WTC11 (cell line): ENCODE measurements at regions not wholly inside any gene's neighbourhood (a gene's known extent, or its start where the extent isn't known, plus 50 kb on each side); places are given as distances from the start of the nearest gene placed in this dataset.

Experiments
- ATAC-seq: fragments of 200-7000 bp; cut with Tn5 transposase; 2 replicates; pipeline ENCODE4 v1.10.0; 2021; ENCODE audit warnings: mild to moderate bottlenecking, moderate library complexity
- CTCF ChIA-PET: fragments of 300-600 bp; sonication (Branson Sonifier 250); formaldehyde crosslinking; loops from one replicate; lab custom pipeline; 2021; ENCODE audit warnings: antibody characterized with exemption; lab: Charles Lee
- POLR2A ChIA-PET: fragments of 350-600 bp; sonication (Branson Sonifier 250); formaldehyde crosslinking; loops from one replicate; lab custom pipeline; 2021; ENCODE audit warnings: antibody characterized with exemption; lab: Charles Lee
- DNase-seq: peaks from one replicate; pipeline ENCODE4 v3.0.0; 2021; ENCODE audit warnings: low spot score
- H3K27ac Mint-ChIP-seq: 2 replicates; pipeline ENCODE4 v1.8.0; 2021; ENCODE audit warnings: mixed read lengths
- H3K27me3 Mint-ChIP-seq: 2 replicates; pipeline ENCODE4 v1.8.0; 2021; ENCODE audit warnings: low read depth, mild to moderate bottlenecking, moderate library complexity, mixed read lengths
- H3K36me3 Mint-ChIP-seq: 2 replicates; pipeline ENCODE4 v1.8.0; 2021; ENCODE audit warnings: mixed read lengths
- H3K4me1 Mint-ChIP-seq: 2 replicates; pipeline ENCODE4 v1.8.0; 2022; ENCODE audit warnings: mixed read lengths
- H3K4me3 Mint-ChIP-seq: 2 replicates; pipeline ENCODE4 v1.8.0; 2021; ENCODE audit warnings: mild to moderate bottlenecking, moderate library complexity, mixed read lengths
- H3K9me3 Mint-ChIP-seq: 2 replicates; pipeline ENCODE4 v1.8.0; 2021; ENCODE audit warnings: mixed read lengths
- ATF1 ChIP-seq: sonication (generic); formaldehyde crosslinking; IDR thresholded peaks from 2 replicates; pipeline ENCODE4 v1.8.1; 2023; ENCODE audit warnings: mild to moderate bottlenecking, moderate library complexity, missing genetic modification reagents
- ETV6 ChIP-seq: sonication (generic); formaldehyde crosslinking; IDR thresholded peaks from 2 replicates; pipeline ENCODE4 v1.8.1; 2022; ENCODE audit warnings: mild to moderate bottlenecking, missing genetic modification reagents
- FOXK1 ChIP-seq: sonication (generic); formaldehyde crosslinking; IDR thresholded peaks from 2 replicates; pipeline ENCODE4 v1.8.0; 2022; ENCODE audit warnings: mild to moderate bottlenecking, moderate library complexity, missing genetic modification reagents
- KAT7 ChIP-seq: sonication (generic); formaldehyde crosslinking; IDR thresholded peaks from 2 replicates; pipeline ENCODE4 v1.8.1; 2023; ENCODE audit warnings: missing genetic modification reagents, mild to moderate bottlenecking, borderline replicate concordance
- NFATC4 ChIP-seq: fragments of 250-450 bp; sonication (Bioruptor Pico); IDR thresholded peaks from 2 replicates; pipeline ENCODE4 v1.9.0; 2021; ENCODE audit warnings: mild to moderate bottlenecking
- NR3C1 ChIP-seq: sonication (generic); formaldehyde crosslinking; conservative IDR thresholded peaks from 2 replicates; pipeline ENCODE4 v1.8.1; 2023; ENCODE audit warnings: low read depth, mild to moderate bottlenecking, missing genetic modification reagents
- RORB ChIP-seq: fragments of 250-450 bp; sonication (Bioruptor Pico); IDR thresholded peaks from 2 replicates; pipeline ENCODE4 v1.9.0; 2021; ENCODE audit warnings: mild to moderate bottlenecking
- SMAD3 ChIP-seq: sonication (generic); formaldehyde crosslinking; IDR thresholded peaks from 2 replicates; pipeline ENCODE4 v1.8.0; 2022; ENCODE audit warnings: missing genetic modification reagents, mild to moderate bottlenecking, borderline replicate concordance
- SMAD4 ChIP-seq: sonication (generic); formaldehyde crosslinking; IDR thresholded peaks from 2 replicates; pipeline ENCODE4 v1.8.0; 2022; ENCODE audit warnings: mild to moderate bottlenecking, missing genetic modification reagents
- ZNF121 ChIP-seq: sonication (generic); formaldehyde crosslinking; IDR thresholded peaks from 2 replicates; pipeline ENCODE4 v1.8.0; 2023; ENCODE audit warnings: missing genetic modification reagents
- ZNF219 ChIP-seq: sonication (generic); formaldehyde crosslinking; IDR thresholded peaks from 2 replicates; pipeline ENCODE4 v1.8.0; 2023; ENCODE audit warnings: missing genetic modification reagents, mild to moderate bottlenecking, borderline replicate concordance
- ZNF317 ChIP-seq: sonication (generic); formaldehyde crosslinking; IDR thresholded peaks from 2 replicates; pipeline ENCODE4 v1.8.1; 2023; ENCODE audit warnings: low read depth, mild to moderate bottlenecking, moderate library complexity, missing genetic modification reagents, borderline replicate concordance
- TF ChIP-seq, protein P1 (sequence below): sonication (generic); formaldehyde crosslinking; IDR thresholded peaks from 2 replicates; pipeline ENCODE4 v1.8.1; 2022; ENCODE audit warnings: low read depth, mild to moderate bottlenecking, moderate library complexity, missing genetic modification reagents, borderline replicate concordance
- TF ChIP-seq, protein P2 (sequence below): sonication (generic); formaldehyde crosslinking; IDR thresholded peaks from 2 replicates; pipeline ENCODE4 v1.8.0; 2022; ENCODE audit warnings: mild to moderate bottlenecking, missing genetic modification reagents
- TF ChIP-seq, protein P3 (sequence below): sonication (generic); formaldehyde crosslinking; IDR thresholded peaks from 2 replicates; pipeline ENCODE4 v1.8.0; 2023; ENCODE audit warnings: missing genetic modification reagents, mild to moderate bottlenecking, borderline replicate concordance
- TF ChIP-seq, protein P4 (sequence below): fragments of 250-450 bp; sonication (Bioruptor Pico); IDR thresholded peaks from 2 replicates; pipeline ENCODE4 v1.9.0; 2021; ENCODE audit warnings: mild to moderate bottlenecking
- TF ChIP-seq, protein P5 (sequence below): fragments of 250-450 bp; sonication (Bioruptor Pico); IDR thresholded peaks from 2 replicates; pipeline ENCODE4 v1.9.0; 2021; ENCODE audit warnings: moderate library complexity, mild to moderate bottlenecking, inconsistent platforms, borderline replicate concordance
- TF ChIP-seq, protein P6 (sequence below): fragments of 200-600 bp; IDR thresholded peaks from 2 replicates; pipeline ENCODE4 v1.8.0; 2022; ENCODE audit warnings: antibody characterized with exemption

DNA sequence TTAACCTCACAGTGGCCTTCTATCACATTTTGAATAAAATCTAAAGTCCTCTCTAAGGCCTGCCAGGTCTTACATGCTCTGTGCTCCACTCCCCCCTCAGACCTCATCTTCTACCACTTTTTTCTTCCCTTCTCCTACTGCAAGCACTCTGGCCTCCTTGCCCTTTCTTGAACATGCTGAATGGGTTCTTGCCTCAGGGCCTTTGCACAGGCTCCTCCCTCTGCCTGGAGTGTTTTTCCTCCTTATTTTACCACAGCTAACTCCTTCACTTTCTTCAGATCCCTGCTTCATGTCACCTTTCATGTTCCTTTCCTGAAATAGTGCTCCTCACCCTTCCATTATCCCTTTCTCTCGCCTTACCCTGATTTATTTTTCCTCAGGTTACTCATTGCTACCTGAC is 97.9 kb upstream of the FOXP4 start (continued):
- no peak for TF ChIP-seq NFATC4 (CRISPR knock-in tag)
- TF ChIP-seq ZNF121 (CRISPR knock-in tag): no peak

DNA sequence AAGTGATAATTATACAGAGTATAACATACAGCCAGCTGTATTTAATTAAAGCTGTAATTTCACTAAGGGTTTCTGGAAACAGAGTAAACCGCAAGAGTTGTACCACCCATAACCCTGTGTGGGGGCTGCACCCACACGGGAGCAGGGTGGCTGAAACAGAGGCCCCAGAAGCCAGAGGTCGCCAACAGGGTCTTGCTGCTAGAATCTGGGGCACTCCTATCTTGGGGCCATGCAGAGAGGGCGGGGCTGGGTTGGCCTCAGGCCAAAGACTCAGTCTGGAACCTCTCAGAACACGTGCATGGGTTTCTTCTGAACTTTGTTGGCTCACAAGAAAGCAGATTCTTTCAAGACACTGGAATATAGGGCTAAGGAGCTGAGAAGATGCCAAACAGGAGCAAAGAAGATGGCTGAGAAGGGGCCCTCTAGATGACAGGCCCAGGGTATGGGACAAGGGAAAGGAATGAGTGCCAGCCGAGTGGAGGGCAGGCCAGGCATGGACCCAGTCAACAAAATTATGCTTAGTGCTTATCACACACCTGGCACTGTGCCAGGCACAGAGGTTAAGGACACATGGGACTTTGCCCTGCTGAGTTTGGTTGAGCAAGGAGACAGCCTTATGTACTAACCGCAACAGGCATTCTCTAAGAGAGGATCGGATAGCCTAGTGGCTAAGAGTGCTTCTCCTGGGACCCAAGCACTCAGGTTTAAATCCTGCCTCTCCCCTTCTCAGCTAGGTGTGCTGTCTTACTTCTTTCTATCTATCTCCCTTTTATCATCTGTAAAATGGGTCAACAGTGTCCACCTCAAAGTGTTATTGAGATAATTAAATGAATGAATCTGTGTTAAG is 96.6 kb upstream of the FOXP4 start:
- Mint-ChIP-seq H3K36me3 (no peaks in the 10 kb centered on the region), H3K27ac (no peak overlapping the region)
- CTCF ChIA-PET: interaction anchor here (0.6 to 2.7 kb wide), 3 partner anchors 13 to 36 kb away, joined by 5 to 14 read pairs (median 11); no protein-coding TSS in a partner anchor
- TF ChIP-seq ATF1 (CRISPR knock-in tag) (no peak), RORB (no peak), FOXK1 (no peak), ETV6 (no peak), KAT7 (CRISPR knock-in tag) (no peak), NR3C1 (CRISPR knock-in tag) (no peak), ZNF219 (CRISPR knock-in tag) (no peak), ZNF317 (no peak)
- TF ChIP-seq, protein P1, sequence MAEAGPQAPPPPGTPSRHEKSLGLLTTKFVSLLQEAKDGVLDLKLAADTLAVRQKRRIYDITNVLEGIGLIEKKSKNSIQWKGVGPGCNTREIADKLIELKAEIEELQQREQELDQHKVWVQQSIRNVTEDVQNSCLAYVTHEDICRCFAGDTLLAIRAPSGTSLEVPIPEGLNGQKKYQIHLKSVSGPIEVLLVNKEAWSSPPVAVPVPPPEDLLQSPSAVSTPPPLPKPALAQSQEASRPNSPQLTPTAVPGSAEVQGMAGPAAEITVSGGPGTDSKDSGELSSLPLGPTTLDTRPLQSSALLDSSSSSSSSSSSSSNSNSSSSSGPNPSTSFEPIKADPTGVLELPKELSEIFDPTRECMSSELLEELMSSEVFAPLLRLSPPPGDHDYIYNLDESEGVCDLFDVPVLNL (CRISPR knock-in tag): no peak
- TF ChIP-seq, protein P2, sequence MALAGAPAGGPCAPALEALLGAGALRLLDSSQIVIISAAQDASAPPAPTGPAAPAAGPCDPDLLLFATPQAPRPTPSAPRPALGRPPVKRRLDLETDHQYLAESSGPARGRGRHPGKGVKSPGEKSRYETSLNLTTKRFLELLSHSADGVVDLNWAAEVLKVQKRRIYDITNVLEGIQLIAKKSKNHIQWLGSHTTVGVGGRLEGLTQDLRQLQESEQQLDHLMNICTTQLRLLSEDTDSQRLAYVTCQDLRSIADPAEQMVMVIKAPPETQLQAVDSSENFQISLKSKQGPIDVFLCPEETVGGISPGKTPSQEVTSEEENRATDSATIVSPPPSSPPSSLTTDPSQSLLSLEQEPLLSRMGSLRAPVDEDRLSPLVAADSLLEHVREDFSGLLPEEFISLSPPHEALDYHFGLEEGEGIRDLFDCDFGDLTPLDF: no peak
- TF ChIP-seq, protein P3, sequence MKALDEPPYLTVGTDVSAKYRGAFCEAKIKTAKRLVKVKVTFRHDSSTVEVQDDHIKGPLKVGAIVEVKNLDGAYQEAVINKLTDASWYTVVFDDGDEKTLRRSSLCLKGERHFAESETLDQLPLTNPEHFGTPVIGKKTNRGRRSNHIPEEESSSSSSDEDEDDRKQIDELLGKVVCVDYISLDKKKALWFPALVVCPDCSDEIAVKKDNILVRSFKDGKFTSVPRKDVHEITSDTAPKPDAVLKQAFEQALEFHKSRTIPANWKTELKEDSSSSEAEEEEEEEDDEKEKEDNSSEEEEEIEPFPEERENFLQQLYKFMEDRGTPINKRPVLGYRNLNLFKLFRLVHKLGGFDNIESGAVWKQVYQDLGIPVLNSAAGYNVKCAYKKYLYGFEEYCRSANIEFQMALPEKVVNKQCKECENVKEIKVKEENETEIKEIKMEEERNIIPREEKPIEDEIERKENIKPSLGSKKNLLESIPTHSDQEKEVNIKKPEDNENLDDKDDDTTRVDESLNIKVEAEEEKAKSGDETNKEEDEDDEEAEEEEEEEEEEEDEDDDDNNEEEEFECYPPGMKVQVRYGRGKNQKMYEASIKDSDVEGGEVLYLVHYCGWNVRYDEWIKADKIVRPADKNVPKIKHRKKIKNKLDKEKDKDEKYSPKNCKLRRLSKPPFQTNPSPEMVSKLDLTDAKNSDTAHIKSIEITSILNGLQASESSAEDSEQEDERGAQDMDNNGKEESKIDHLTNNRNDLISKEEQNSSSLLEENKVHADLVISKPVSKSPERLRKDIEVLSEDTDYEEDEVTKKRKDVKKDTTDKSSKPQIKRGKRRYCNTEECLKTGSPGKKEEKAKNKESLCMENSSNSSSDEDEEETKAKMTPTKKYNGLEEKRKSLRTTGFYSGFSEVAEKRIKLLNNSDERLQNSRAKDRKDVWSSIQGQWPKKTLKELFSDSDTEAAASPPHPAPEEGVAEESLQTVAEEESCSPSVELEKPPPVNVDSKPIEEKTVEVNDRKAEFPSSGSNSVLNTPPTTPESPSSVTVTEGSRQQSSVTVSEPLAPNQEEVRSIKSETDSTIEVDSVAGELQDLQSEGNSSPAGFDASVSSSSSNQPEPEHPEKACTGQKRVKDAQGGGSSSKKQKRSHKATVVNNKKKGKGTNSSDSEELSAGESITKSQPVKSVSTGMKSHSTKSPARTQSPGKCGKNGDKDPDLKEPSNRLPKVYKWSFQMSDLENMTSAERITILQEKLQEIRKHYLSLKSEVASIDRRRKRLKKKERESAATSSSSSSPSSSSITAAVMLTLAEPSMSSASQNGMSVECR (CRISPR knock-in tag): no peak
- TF ChIP-seq, protein P4, sequence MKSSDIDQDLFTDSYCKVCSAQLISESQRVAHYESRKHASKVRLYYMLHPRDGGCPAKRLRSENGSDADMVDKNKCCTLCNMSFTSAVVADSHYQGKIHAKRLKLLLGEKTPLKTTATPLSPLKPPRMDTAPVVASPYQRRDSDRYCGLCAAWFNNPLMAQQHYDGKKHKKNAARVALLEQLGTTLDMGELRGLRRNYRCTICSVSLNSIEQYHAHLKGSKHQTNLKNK: no peak
- TF ChIP-seq, all 79 proteins: peak for 0
- Mint-ChIP-seq H3K9me3 (no peaks in the 10 kb centered on the region), H3K4me3 (no peak overlapping the region), H3K4me1 (peaks cover 24% of the 10 kb centered on the region), H3K27me3 (peaks cover 30% of the 10 kb centered on the region)
- DNase-seq: no peak
- no peak for ATAC-seq
- POLR2A ChIA-PET: no interaction called here

DNA sequence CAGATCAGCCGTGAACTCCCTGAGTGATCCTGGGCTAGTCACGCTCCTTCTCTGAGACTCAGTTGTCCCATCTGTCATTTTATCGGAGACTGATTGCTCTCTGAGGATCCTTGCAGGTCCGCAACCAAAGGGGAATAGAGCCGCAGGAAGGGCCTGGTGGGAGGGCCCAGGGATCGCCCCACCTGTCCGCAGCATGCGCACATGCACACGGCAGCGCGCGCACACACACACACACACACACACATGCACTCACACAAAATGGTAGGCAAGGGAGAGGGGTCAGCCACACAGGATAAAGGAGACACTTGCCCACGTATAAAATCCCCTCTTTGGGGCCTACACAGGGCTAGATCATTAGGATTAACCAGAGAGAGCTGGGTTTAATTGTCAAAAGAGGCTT is 95.6 kb upstream of the FOXP4 start:
- Mint-ChIP-seq H3K9me3 (no peaks in the 10 kb centered on the region), H3K27ac (no peak overlapping the region), H3K4me3 (no peak overlapping the region), H3K27me3 (peaks cover 21% of the 10 kb centered on the region), H3K36me3 (no peaks in the 10 kb centered on the region), H3K4me1 (peaks cover 21% of the 10 kb centered on the region)
- ChIA-PET CTCF (interaction anchor here (0.5 to 3.6 kb wide), 24 partner anchors 7 to 149 kb away, joined by 3 to 41 read pairs (median 5); no protein-coding TSS in a partner anchor), POLR2A (no interaction called here)
- ATAC-seq (no peak), DNase-seq (no peak)
- no peak for TF ChIP-seq SMAD3 (CRISPR knock-in tag)
- TF ChIP-seq, protein P5, sequence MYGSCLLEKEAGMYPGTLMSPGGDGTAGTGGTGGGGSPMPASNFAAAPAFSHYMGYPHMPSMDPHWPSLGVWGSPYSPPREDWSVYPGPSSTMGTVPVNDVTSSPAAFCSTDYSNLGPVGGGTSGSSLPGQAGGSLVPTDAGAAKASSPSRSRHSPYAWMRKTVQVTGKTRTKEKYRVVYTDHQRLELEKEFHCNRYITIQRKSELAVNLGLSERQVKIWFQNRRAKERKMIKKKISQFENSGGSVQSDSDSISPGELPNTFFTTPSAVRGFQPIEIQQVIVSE (CRISPR knock-in tag): no peak
- TF ChIP-seq, protein P6, sequence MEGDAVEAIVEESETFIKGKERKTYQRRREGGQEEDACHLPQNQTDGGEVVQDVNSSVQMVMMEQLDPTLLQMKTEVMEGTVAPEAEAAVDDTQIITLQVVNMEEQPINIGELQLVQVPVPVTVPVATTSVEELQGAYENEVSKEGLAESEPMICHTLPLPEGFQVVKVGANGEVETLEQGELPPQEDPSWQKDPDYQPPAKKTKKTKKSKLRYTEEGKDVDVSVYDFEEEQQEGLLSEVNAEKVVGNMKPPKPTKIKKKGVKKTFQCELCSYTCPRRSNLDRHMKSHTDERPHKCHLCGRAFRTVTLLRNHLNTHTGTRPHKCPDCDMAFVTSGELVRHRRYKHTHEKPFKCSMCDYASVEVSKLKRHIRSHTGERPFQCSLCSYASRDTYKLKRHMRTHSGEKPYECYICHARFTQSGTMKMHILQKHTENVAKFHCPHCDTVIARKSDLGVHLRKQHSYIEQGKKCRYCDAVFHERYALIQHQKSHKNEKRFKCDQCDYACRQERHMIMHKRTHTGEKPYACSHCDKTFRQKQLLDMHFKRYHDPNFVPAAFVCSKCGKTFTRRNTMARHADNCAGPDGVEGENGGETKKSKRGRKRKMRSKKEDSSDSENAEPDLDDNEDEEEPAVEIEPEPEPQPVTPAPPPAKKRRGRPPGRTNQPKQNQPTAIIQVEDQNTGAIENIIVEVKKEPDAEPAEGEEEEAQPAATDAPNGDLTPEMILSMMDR: no peak
- TF ChIP-seq SMAD4 (CRISPR knock-in tag): no peak
- no peak for TF ChIP-seq KAT7 (CRISPR knock-in tag)
